ENCODE measurements at regions not wholly inside any gene's neighbourhood (a gene's known extent, or its start where the extent isn't known, plus 50 kb on each side); places are given as distances from the start of the nearest gene placed in this dataset.

DNA sequence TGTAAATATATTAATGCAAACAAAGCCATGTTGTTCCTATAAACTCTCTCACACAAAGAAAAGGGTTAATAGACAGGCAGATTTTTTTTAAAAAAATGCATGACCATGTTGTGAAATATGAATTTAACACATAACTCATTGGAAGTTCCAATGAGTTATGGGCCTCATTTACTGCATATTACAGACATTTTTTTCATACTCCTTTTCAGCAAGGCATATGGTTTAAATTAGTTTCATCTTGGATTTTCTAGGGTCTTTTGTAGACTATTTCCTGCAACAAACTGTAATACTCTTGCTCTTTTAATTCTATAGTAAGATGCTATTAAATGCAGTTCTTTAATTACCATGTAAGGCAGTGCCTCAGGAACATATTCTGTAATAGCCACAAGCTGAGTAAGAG is 323.1 kb downstream of the GBA3 start:
- Histone ChIP-seq H3K27me3 (ENCODE audit: insufficient read depth, low read length) (no peaks in the 10 kb centered on the region), H2BK20ac (ENCODE audit: low read depth, low read length, poor library complexity, severe bottlenecking) (no peak overlapping the region), H3K27ac (ENCODE audit: insufficient read length, low read depth, low read length) (no peak overlapping the region), H4K5ac (ENCODE audit: insufficient read length, low read depth, low read length) (no peak overlapping the region), H3K4ac (ENCODE audit: low read depth, low read length) (no peak overlapping the region), H3K4me1 (ENCODE audit: insufficient read depth, low read length) (no peaks in the 10 kb centered on the region), H2AK5ac (ENCODE audit: insufficient read length, low read length) (no peak overlapping the region), H3K9ac (ENCODE audit: extremely low read depth, insufficient read length, low read length) (no peak overlapping the region), H2BK5ac (ENCODE audit: insufficient read length, low read length) (no peak overlapping the region), H2BK12ac (ENCODE audit: insufficient read length, low read depth, low read length) (no peak overlapping the region), H3K79me2 (ENCODE audit: insufficient read depth, low read length) (no peaks in the 10 kb centered on the region), H3K23ac (ENCODE audit: insufficient read length, low read depth, low read length) (no peak overlapping the region), H4K8ac (replicated peaks; ENCODE audit: insufficient read length, low read depth, low read length) (no peak overlapping the region), H2BK15ac (ENCODE audit: low read depth, low read length) (no peak overlapping the region), H3K23me2 (ENCODE audit: insufficient read length, low read depth, low read length, poor library complexity, severe bottlenecking) (no peaks in the 10 kb centered on the region), H3K18ac (ENCODE audit: insufficient read length, low read depth, low read length) (no peak overlapping the region), H3K4me2 (ENCODE audit: insufficient read depth, insufficient read length, low read length) (no peak overlapping the region), H2AFZ (ENCODE audit: low read length) (no peak overlapping the region), H3K9me3 (ENCODE audit: control insufficient read depth, low read depth, low read length) (no peaks in the 10 kb centered on the region), H4K91ac (ENCODE audit: insufficient read length, low read depth, low read length) (no peak overlapping the region), H2BK120ac (ENCODE audit: low read depth, low read length, poor library complexity, severe bottlenecking) (no peak overlapping the region), H4K20me1 (ENCODE audit: control insufficient read depth, insufficient read depth, insufficient read length) (no peaks in the 10 kb centered on the region), H3T11ph (ENCODE audit: low read length) (no peak overlapping the region), H3K79me1 (ENCODE audit: insufficient read depth, low read depth, low read length, poor library complexity, severe bottlenecking) (no peaks in the 10 kb centered on the region), H3K56ac (ENCODE audit: insufficient read length, low read depth, low read length) (no peak overlapping the region), H3K14ac (ENCODE audit: insufficient read depth, low read length) (no peak overlapping the region)
- H3K4me1 Mint-ChIP-seq, result peaks cover 2 to 10% of the 10 kb centered on the region in 2 experiments; a peak in 3 of 4 replicates
- no peak for DNase-seq
- H3K27ac Mint-ChIP-seq, result 0 out of 7 replicates have a peak overlapping the region, but pooled peaks of 1 of the 3 experiments have one; percentile 47
- TF ChIP-seq CTCF (conservative IDR thresholded peaks at IDR 0.05), result no peak
- no peak overlapping the region for H3K4me3 Mint-ChIP-seq
- no peaks in the 10 kb centered on the region for H3K9me3 Mint-ChIP-seq
- no peaks in the 10 kb centered on the region for H3K36me3 Mint-ChIP-seq (ENCODE audit: insufficient read depth in 1 of 3, low read depth in 3 of 3)
- H3K27me3 Mint-ChIP-seq (ENCODE audit: low read depth), result no peaks in the 10 kb centered on the region
